ENCODE measurements at regions not wholly inside any gene's neighbourhood (a gene's known extent, or its start where the extent isn't known, plus 50 kb on each side); places are given as distances from the start of the nearest gene placed in this dataset.

GRCh38 chr21:28822123-28822399 lies 170.6 kb downstream of the LTN1 start:
- TF ChIP-seq REST (IDR thresholded peaks at IDR 0.05; ENCODE audit: insufficient read depth in 1 of 2, low read depth in 2 of 2, low read length in 1 of 2) (no peak), SIN3A (IDR thresholded peaks at IDR 0.05; ENCODE audit: borderline replicate concordance, insufficient read depth, low read depth, low read length) (no peak), TCF7L2 (IDR thresholded peaks at IDR 0.05; ENCODE audit: low read depth, low read length) (no peak), POLR2AphosphoS5 (IDR thresholded peaks at IDR 0.05; ENCODE audit: low read depth, low read length) (no peak), CTCF (IDR thresholded peaks at IDR 0.05) (no peak)
- Histone ChIP-seq H3K4me3 (ENCODE audit: low read depth in 2 of 2, low read length in 2 of 2) (no peak overlapping the region), H3K27ac (ENCODE audit: low read length) (peak overlapping the region; percentile 34; the same call in 1 of the 2 replicates), H3K27me3 (ENCODE audit: control insufficient read depth, insufficient read depth, low read length) (no peaks in the 10 kb centered on the region), H3K36me3 (ENCODE audit: control insufficient read depth, insufficient read depth, low read length) (no peaks in the 10 kb centered on the region), H3K4me1 (ENCODE audit: control insufficient read depth, insufficient read depth, low read length) (peaks cover 3% of the 10 kb centered on the region; the same call in 1 of the 2 replicates), H3K9me3 (ENCODE audit: control insufficient read depth, insufficient read depth, low read depth, low read length) (no peaks in the 10 kb centered on the region)
- BruUV-seq (replicated peaks): no TSS peak
- no peak for ATAC-seq
- ChIA-PET CTCF (no interaction called here), POLR2A (no interaction called here)
- in situ Hi-C loops (cut with HindIII; ENCODE audit: low pct_unique_long_range_greater_than_20kb, low sequenced_read_pairs): no loop called here
- intact Hi-C loops (cut with micrococcal nuclease; ENCODE audit: unreplicated experiment): no loop called here
- DNase-seq (ENCODE audit: low read depth, low spot score): no peak

GRCh38 chr21:28821276-28822122 lies 171.2 kb downstream of the LTN1 start:
- Histone ChIP-seq H3K9me3 (ENCODE audit: control insufficient read depth, insufficient read depth, low read depth, low read length) (no peaks in the 10 kb centered on the region), H3K4me1 (ENCODE audit: control insufficient read depth, insufficient read depth, low read length) (peaks cover 3% of the 10 kb centered on the region; the same call in 1 of the 2 replicates), H3K36me3 (ENCODE audit: control insufficient read depth, insufficient read depth, low read length) (no peaks in the 10 kb centered on the region), H3K4me3 (ENCODE audit: low read depth in 2 of 2, low read length in 2 of 2) (no peak overlapping the region), H3K27me3 (ENCODE audit: control insufficient read depth, insufficient read depth, low read length) (no peaks in the 10 kb centered on the region), H3K27ac (ENCODE audit: low read length) (peak overlapping the region; percentile 34; the same call in 1 of the 2 replicates)
- DNase-seq (ENCODE audit: low read depth, low spot score): no peak
- intact Hi-C loops (cut with micrococcal nuclease; ENCODE audit: unreplicated experiment) (no loop called here), in situ Hi-C loops (cut with HindIII; ENCODE audit: low pct_unique_long_range_greater_than_20kb, low sequenced_read_pairs) (no loop called here)
- CTCF ChIA-PET: no interaction called here
- POLR2A ChIA-PET: no interaction called here
- ATAC-seq: no peak
- no peak for TF ChIP-seq TCF7L2 (IDR thresholded peaks at IDR 0.05; ENCODE audit: low read depth, low read length)
- no peak for TF ChIP-seq POLR2AphosphoS5 (IDR thresholded peaks at IDR 0.05; ENCODE audit: low read depth, low read length)
- TF ChIP-seq REST (IDR thresholded peaks at IDR 0.05; ENCODE audit: insufficient read depth in 1 of 2, low read depth in 2 of 2, low read length in 1 of 2): no peak
- no TSS peak for BruUV-seq (replicated peaks)
